GM03348 (cell line): ENCODE measurements at regions not wholly inside any gene's neighbourhood (a gene's known extent, or its start where the extent isn't known, plus 50 kb on each side); places are given as distances from the start of the nearest gene placed in this dataset.
A peak's percentile ranks its signal among the peaks of the same experiment; 100 is the strongest.

Source experiments
- DNase-seq: peaks from one replicate; pipeline ENCODE4 v3.0.0; 2012; ENCODE audit warnings: low spot score

GRCh38 chr2:67660015-67660602 lies 263.0 kb downstream of the ETAA1 start:
- DNase-seq, result no peak

DNA sequence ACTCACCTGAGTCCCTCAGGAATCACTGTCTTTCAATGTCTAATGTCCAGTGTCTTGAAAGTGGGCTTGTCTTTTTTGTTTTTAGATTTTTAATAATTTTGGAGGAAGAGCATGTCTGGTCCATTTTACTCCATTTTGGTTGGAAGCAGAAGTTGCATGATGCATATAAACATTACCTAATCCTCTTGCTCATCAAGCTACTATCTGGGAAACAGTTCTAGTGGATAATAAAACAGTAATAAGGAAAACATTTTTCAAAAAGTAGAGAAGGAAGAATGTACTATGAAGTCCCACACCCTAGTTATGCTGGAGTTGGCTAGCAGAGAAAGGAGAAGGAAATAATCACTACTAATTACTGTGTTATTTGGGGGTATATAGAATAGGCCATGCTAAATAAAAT lies 263.7 kb downstream of the ETAA1 start:
- DNase-seq, result peak; percentile 19

GRCh38 chr2:67662222-67662621 lies 265.1 kb downstream of the ETAA1 start:
- DNase-seq, result no peak

- DNase-seq, result no peak
These were observed 266.6 kb downstream of the ETAA1 start for GRCh38 chr2:67663776-67664175.

DNA sequence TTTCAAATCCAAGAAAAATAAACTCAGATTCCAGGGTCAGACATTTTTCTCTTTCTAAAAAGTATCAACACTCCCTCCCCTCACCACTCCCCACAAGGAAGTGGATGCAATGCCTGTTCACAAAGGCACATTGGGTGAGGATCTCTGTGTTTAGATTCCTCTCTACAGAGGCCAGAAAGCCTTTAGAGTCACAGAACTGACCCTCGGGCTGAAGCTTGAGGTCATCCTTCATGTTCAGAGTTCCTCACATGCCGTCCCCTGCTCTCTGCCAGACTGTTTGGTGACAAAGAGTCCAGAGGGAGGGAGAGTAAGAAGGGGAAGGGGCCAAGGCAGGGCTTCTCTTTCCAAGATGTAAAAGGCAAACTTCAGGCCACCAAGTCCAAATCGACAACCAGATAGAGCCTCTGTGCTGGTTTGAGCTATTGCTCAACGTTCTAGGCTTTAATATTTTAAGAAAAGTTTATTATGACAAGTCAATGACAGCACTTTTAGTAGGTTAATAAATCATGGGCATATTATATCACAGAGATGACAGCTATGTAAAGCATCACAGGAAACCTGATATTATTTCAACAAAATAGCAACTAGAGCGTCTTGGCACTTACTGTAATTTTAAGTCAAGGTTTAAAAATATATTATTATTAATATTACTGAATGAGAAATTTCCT lies 269.4 kb downstream of the ETAA1 start:
- no peak for DNase-seq

DNA sequence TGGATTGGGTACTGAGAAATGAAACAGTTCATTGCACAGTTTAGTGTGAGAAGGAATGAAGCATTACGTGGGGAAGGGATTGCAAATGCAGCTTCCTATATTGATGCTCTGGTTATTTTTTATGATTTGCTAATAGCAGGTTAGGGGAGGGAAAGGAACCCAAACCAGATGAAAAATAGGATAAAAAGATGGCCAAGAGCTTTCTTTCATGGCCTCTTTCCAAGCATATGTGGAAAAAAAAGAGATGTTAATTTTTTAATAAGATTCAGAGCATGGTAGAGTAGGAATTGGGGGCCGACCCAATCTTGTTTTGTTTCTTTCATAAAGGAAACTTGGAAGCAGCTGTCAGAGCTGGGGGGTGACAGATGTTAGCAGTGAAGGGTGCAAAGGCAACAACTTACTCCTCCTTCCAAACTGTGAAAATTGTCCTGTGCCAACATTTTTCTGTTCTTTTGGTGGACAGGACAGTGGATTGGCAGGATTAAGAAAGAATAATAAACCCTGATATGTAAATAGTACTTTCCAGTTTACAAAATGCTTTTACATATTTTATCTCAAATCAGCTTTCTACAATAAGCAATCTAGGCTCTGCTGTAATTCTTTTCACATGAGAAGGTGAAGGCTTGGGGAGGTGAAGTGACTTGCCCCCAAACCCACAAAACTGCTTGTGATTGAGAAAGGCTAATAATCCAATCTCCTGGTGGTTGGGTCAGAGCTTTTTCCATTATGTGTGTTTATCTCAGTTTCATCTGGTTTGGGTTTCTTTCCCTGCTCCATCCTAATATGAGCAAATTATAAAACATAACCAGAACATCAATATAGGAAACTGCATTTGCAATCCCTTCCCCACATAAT lies 270.1 kb downstream of the ETAA1 start:
- no peak for DNase-seq

GRCh38 chr2:67668538-67668937 lies 271.4 kb downstream of the ETAA1 start:
- no peak for DNase-seq

DNA sequence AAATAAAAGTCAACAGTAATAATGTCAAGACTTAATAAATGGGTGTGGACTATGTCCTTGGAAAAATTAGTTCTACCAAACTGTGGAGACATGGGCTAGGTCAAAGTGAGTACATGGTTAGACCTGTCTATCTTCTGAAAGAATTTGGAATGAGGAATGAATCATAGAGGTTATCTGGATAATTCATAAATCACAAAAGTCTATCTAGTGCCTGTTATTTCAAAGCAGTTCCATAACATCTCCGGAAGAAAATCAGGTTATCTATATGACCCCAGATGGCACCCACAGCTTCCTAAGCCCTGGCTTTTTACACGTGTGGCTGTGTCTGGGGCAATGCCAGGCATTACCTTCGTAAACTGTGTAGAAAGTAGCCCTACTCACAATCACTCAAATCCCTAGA lies 272.0 kb downstream of the ETAA1 start:
- no peak for DNase-seq

DNA sequence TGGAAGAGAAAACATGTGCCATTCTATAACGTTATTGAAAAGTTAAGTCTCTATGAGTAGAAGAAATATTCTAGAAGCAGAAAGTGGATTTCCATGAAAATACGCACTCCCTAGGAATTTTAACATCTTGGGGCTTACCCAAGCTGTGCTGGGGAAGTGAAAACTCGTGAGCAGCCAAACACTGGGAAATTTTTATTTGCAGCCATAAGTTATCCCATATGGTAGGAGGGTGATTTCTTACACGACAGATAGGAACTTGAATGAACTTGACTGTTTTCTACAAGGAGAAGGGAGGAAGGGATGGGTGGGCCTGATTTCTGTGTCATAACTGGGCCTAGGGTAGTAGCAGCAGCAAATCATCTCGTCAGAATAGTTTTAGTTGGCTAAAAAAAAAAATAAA lies 272.6 kb downstream of the ETAA1 start:
- DNase-seq, result no peak

DNA sequence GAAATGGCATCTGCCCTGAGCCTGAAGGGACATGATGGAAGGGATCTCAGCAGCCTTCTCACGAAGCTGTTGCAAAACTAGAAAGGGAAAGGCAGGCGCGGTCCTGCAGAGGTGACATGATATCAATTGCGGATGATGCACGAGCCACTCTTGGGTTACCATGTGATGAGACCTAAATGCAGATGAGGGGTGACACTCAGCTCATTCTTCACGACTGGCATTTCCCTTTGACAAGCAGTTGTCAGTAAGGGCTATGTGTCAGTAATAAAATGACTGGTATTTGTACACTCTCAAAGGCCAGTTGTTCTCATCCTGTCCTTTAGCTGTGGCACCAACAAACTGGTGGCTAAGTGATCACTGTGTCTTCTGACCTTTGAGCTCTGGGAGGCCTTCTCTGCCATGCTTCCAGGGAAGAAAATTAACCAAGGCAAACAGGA lies 273.6 kb downstream of the ETAA1 start:
- no peak for DNase-seq

GRCh38 chr2:67671464-67672450 lies 274.6 kb downstream of the ETAA1 start:
- DNase-seq, result no peak

- no peak for DNase-seq
These were observed 277.5 kb downstream of the ETAA1 start for GRCh38 chr2:67674668-67675067.

DNA sequence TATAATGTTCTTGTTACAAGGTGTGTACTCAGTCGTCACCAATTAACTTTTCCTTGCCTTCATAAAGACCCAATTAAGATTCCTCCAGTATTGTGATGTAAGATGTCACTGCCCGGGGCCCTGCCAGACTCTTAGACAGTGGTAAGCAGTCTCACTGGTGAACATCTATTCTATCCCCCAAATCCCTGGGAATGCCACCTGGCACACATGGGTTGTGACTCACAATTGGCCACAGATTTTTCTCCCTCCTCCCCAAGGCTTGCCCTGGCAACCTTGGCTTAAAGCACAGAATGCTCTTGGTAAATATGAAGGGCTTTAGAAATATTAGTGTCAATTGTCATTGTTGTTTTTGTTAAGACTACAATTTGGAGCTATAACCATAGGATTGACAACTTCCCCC lies 287.9 kb downstream of the ETAA1 start:
- DNase-seq, result no peak

GRCh38 chr2:67686254-67686653 lies 289.1 kb downstream of the ETAA1 start:
- DNase-seq, result no peak

GRCh38 chr2:67689186-67689585 lies 292.1 kb downstream of the ETAA1 start:
- DNase-seq, result no peak

DNA sequence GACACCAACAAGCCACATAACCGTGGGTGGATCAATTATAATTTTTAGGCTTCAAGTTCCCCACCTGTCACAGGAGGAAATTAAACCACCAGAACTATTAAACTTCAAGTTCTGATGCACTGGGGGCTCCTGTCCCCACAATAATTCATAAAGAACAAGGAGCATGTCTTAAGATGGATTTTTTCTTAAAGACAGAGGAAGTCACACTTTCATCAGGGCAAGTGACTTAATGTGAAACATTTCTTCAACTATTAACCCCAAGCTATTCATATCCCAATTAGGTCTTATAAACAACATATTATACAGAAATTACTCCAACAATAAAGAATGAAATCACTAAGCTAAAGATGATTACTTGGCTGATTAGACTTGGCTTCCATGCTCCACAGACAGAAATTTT lies 292.5 kb downstream of the ETAA1 start:
- no peak for DNase-seq

DNA sequence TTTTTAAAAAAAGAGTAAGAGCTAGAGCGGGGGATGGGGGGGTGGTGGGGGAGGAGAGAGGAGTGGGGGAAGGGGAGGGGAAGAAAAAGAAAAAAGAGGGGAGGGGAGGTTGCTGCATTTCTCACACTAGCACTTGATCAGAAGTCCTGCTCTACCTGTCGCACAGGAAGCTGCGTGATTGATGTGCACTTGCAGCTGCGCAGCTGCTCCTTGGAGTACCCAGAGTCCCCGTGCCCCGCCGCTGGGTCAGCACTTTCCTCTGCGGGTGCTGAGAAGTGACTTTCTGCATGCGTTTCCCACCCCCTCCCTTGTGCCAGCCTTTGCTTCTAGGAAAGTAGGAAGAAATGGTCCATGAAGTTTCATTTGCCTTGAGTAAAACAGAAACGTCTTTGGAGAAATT lies 297.3 kb downstream of the ETAA1 start:
- DNase-seq, result no peak

GRCh38 chr2:67701011-67701410 lies 303.9 kb downstream of the ETAA1 start:
- no peak for DNase-seq

DNA sequence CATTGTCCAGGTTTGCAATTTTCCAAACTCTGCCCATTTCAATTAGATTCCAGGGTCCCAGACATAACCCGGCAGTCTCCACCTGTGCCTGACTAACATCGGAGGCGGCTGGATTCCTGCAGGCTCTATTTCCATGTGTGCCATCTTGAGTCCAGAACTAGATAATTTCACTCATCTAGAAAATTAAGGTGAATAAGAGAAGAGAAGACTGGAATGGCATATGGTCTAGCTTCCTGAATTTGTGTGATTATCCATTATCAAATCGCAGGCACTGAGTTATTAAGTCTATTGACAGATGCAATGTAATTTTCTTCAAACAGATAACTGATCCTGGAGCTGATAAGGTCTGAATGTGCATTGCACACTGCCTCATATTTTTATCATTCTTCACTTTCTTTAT lies 305.2 kb downstream of the ETAA1 start:
- DNase-seq, result no peak

GRCh38 chr2:67702937-67703336 lies 305.8 kb downstream of the ETAA1 start:
- DNase-seq, result no peak

DNA sequence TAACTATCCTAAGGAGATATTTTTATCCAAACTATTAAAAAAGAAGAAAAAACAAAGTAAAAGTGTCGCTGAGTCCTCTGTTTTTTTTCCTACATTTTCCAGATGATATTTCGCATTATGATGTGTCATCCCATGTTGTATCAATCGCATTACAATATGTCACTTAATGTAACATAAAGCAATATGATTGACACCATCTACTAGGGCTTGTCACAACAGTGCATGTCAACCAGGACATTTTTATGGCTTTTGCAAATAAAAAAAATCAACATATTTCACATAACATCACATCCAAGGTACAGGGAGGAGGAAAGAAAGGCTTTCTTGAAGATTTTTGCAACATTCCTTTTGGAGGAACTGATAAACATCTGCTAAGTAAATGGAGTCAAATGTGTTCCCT lies 308.9 kb downstream of the ETAA1 start:
- DNase-seq, result no peak

- no peak for DNase-seq
These were observed 310.8 kb downstream of the ETAA1 start for GRCh38 chr2:67707896-67708295.
